HCT116 (cell line): ENCODE measurements at regions not wholly inside any gene's neighbourhood (a gene's known extent, or its start where the extent isn't known, plus 50 kb on each side); places are given as distances from the start of the nearest gene placed in this dataset.

Source experiments
- CEBPB ChIP-seq: IDR thresholded peaks from 2 replicates; pipeline ENCODE4 v1.6.1; 2012; ENCODE audit warnings: low read depth
- CTCF ChIP-seq, 3 experiments: fragments of 200-600 bp in 1 of 3; sonication (generic) in 1 of 3; IDR thresholded peaks in 2 of 3; conservative IDR thresholded peaks in 1 of 3; 2 replicates each; pipeline ENCODE4 v1.5.1; 2012 to 2017; ENCODE audit warnings: low read depth in 2 of 3, low read length in 2 of 3, antibody characterized with exemption in 1 of 3, borderline replicate concordance in 1 of 3, control low read depth in 1 of 3, mild to moderate bottlenecking in 1 of 3, mixed read lengths in 1 of 3, mixed run types in 1 of 3, moderate library complexity in 1 of 3; ENCODE audit not compliant: insufficient read depth in 1 of 3
- EZH2 ChIP-seq: fragments of 200-600 bp; sonication (generic); IDR thresholded peaks from 2 replicates; pipeline ENCODE4 v1.6.1; 2017; ENCODE audit warnings: antibody characterized with exemption, mixed run types
- EZH2phosphoT487 ChIP-seq: fragments of 200-600 bp; IDR thresholded peaks from 2 replicates; pipeline ENCODE4 v1.6.1; 2018; ENCODE audit warnings: antibody characterized with exemption, borderline replicate concordance
- JUND ChIP-seq: IDR thresholded peaks from 2 replicates; pipeline ENCODE4 v1.6.1; 2012
- MAX ChIP-seq: IDR thresholded peaks from 2 replicates; pipeline ENCODE4 v1.6.1; 2012
- POLR2A ChIP-seq: IDR thresholded peaks from 2 replicates; pipeline ENCODE4 v1.7.0; 2011; ENCODE audit warnings: borderline replicate concordance; ENCODE audit not compliant: insufficient read depth, insufficient read length; ENCODE audit errors: extremely low read depth
- POLR2AphosphoS5 ChIP-seq: IDR thresholded peaks from 2 replicates; pipeline ENCODE4 v1.6.1; 2011; ENCODE audit warnings: mild to moderate bottlenecking, low read depth, low read length, moderate library complexity
- RAD21 ChIP-seq: IDR thresholded peaks from 2 replicates; pipeline ENCODE4 v1.6.1; 2012; ENCODE audit warnings: low read depth, mild to moderate bottlenecking
- SP1 ChIP-seq: IDR thresholded peaks from 2 replicates; pipeline ENCODE4 v1.6.1; 2012; ENCODE audit warnings: low read depth
- ZFX ChIP-seq: fragments of 450-650 bp; IDR thresholded peaks from 2 replicates; pipeline ENCODE4 v1.6.1; 2017
- ZNF274 ChIP-seq: fragments of 200-500 bp; sonication (Bioruptor generic); IDR thresholded peaks from 2 replicates; pipeline ENCODE4 v1.6.1; 2014; ENCODE audit warnings: mild to moderate bottlenecking, low read depth, low read length, inconsistent platforms

DNA sequence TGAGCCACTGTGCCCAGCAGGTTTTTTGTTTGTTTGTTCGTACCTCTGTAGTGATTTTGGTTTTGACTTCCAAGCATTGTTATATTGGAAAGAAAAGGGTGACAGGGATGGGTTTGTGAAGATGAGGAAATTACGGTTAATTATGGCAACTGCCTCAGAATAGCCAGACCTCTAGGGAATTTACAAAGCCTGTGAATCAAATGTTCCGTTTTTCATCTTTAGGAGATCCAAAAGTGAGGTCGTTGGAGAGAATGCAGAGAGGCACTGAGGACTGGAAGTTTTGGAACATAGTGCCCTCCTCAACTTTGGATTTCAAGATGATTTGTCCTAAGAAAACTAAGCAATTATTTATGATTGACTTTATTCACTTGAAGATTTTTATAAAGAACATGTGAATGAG lies 54.5 kb upstream of the EVL start:
- TF ChIP-seq POLR2AphosphoS5 = no peak
- TF ChIP-seq CTCF (IDR thresholded peaks at IDR 0.05 in 2 of 3, conservative IDR thresholded peaks at IDR 0.05 in 1 of 3; ENCODE audit: borderline replicate concordance in 1 of 3, insufficient read depth in 1 of 3, low read depth in 2 of 3, low read length in 2 of 3) = no peak
- no peak for TF ChIP-seq EZH2phosphoT487
- TF ChIP-seq EZH2 = no peak
- TF ChIP-seq MAX = no peak
- TF ChIP-seq ZFX = no peak
- TF ChIP-seq RAD21 = no peak
- no peak for TF ChIP-seq POLR2A
- no peak for TF ChIP-seq JUND
- no peak for TF ChIP-seq SP1
- TF ChIP-seq ZNF274 = no peak
- no peak for TF ChIP-seq CEBPB
